ENCODE measurements at regions not wholly inside any gene's neighbourhood (a gene's known extent, or its start where the extent isn't known, plus 50 kb on each side); places are given as distances from the start of the nearest gene placed in this dataset.

DNA sequence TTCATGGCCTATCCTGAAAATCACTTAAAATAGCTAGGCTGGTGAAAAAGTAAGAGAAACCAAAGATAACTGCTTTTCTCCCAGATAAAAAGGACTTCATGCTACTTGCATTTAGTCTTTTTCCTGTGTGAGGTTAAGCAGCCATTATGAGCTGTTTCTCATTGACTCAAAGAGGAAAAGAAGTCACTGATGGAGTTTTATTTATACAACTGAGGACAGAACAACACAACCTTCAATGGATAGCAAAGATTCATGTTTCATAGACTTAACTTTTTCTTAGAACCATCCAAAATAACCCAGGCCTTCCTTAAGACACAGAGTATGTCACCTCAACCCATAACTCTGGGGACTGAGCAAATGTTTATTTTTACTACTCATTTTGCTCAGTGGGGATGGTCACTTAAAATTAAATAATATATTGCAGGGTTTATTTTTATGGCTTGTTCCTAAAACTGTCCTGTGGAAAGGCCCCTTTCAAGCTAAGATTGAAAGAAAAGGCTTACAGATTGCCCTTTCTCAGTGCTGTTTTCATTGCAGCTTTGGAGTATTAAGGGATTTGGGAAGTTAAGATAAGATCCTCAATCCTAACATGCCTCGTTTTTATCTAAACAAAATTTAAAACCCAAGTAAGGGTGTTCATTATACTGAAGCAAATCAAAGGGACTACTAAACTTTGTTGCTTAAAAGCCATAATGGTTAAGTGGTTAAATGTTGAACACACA lies 252.6 kb upstream of the MAD2L1 start:
- no peak overlapping the region for H3K4me3 ChIP-seq (ENCODE audit: insufficient read depth, low read depth, low read length)
- no TSS peak for BruUV-seq (replicated peaks)
- H2BK15ac ChIP-seq (ENCODE audit: low read depth, low read length): no peak overlapping the region
- no peak for DNase-seq
- no peak overlapping the region for H2AK9ac ChIP-seq (replicated peaks; ENCODE audit: low read depth, low read length, poor library complexity)
- H3K27ac ChIP-seq (ENCODE audit: insufficient read depth, low read length): no peak overlapping the region
- H3K14ac ChIP-seq (replicated peaks; ENCODE audit: low read depth, low read length): no peak overlapping the region
- H2BK120ac ChIP-seq (ENCODE audit: low read depth, low read length): no peak overlapping the region
- H2AFZ ChIP-seq (replicated peaks; ENCODE audit: low read length, poor library complexity): no peak overlapping the region
- H2BK5ac ChIP-seq (ENCODE audit: low read depth, low read length, poor library complexity, severe bottlenecking): no peak overlapping the region
- H3K79me1 ChIP-seq (ENCODE audit: low read depth in 1 of 2, low read length in 2 of 2): no peaks in the 10 kb centered on the region
- H3K56ac ChIP-seq (ENCODE audit: extremely low read depth, insufficient read depth, low read length): no peak overlapping the region
- intact Hi-C loops (cut with micrococcal nuclease): no loop called here
- ATAC-seq (ENCODE audit: low read depth): no peak
- no peak overlapping the region for H2AK5ac ChIP-seq (ENCODE audit: low read depth, low read length)
- dilution Hi-C loops (cut with HindIII; ENCODE audit: low sequenced_read_pairs, unreplicated experiment): no loop called here
- H4K5ac ChIP-seq (ENCODE audit: low read depth, low read length): no peak overlapping the region
- H3K23ac ChIP-seq (ENCODE audit: low read depth, low read length): no peak overlapping the region
- no peak overlapping the region for H3K18ac ChIP-seq (ENCODE audit: low read depth, low read length)
- H2BK20ac ChIP-seq (ENCODE audit: low read depth, low read length): no peak overlapping the region
- H4K20me1 ChIP-seq (ENCODE audit: insufficient read depth, low read length): no peaks in the 10 kb centered on the region
- no peaks in the 10 kb centered on the region for H3K36me3 ChIP-seq (ENCODE audit: control insufficient read depth, insufficient read depth, low read length)
- WGBS, 2 experiments (ENCODE audit: extremely low coverage in 2 of 2, insufficient read length in 1 of 2): no CpG with 5 or more reads among the region's 1 CpG
- ChIA-PET POLR2A (ENCODE audit: unreplicated experiment) (no interaction called here), CTCF (no interaction called here)
- no peaks in the 10 kb centered on the region for H3K27me3 ChIP-seq (ENCODE audit: control insufficient read depth, insufficient read depth, low read length)
- no peak overlapping the region for H4K91ac ChIP-seq (ENCODE audit: insufficient read depth, low read depth, low read length)
- H4K8ac ChIP-seq (ENCODE audit: low read depth in 2 of 2, low read length in 2 of 2): no peak overlapping the region
- H3K9me1 ChIP-seq (ENCODE audit: insufficient read depth, low read length): no peaks in the 10 kb centered on the region
- in situ Hi-C loops (cut with MboI; ENCODE audit: low sequenced_read_pairs): no loop called here
- TF ChIP-seq CHD1 (IDR thresholded peaks at IDR 0.05; ENCODE audit: low read depth, low read length) (no peak), FOS (IDR thresholded peaks at IDR 0.05; ENCODE audit: low read depth, low read length) (no peak), POLR2A (IDR thresholded peaks at IDR 0.05; ENCODE audit: low read depth, low read length) (no peak)
- TF ChIP-seq, protein P1, sequence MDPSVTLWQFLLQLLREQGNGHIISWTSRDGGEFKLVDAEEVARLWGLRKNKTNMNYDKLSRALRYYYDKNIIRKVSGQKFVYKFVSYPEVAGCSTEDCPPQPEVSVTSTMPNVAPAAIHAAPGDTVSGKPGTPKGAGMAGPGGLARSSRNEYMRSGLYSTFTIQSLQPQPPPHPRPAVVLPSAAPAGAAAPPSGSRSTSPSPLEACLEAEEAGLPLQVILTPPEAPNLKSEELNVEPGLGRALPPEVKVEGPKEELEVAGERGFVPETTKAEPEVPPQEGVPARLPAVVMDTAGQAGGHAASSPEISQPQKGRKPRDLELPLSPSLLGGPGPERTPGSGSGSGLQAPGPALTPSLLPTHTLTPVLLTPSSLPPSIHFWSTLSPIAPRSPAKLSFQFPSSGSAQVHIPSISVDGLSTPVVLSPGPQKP (IDR thresholded peaks at IDR 0.05; ENCODE audit: borderline replicate concordance, low read depth, low read length): no peak
- no peaks in the 10 kb centered on the region for H3K9me3 ChIP-seq (ENCODE audit: control insufficient read depth, insufficient read depth, low read length)
- H3K4me1 ChIP-seq (ENCODE audit: control insufficient read depth, insufficient read depth, low read length): no peaks in the 10 kb centered on the region
- no peak overlapping the region for H3K4ac ChIP-seq (ENCODE audit: low read depth, low read length)
- H3K4me2 ChIP-seq (ENCODE audit: low read depth, low read length): no peak overlapping the region
- H3K9ac ChIP-seq (ENCODE audit: low read depth, low read length): no peak overlapping the region

Measured in IMR-90 (cell line).